D721Med (cell line): ENCODE measurements at regions not wholly inside any gene's neighbourhood (a gene's known extent, or its start where the extent isn't known, plus 50 kb on each side); places are given as distances from the start of the nearest gene placed in this dataset.

Experiments used
- DNase-seq: peaks from one replicate; pipeline ENCODE4 v3.0.0; 2011; ENCODE audit warnings: low spot score; ENCODE audit not compliant: insufficient read length
- FAIRE-seq: peaks from 2 replicates; lab custom pipeline; 2011; peaks lifted over from hg19 to GRCh38; lab: Jason Lieb, UNC
- TF ChIP-seq, protein P1 (sequence below): IDR thresholded peaks from 2 replicates; pipeline ENCODE4 v1.5.1; 2012; ENCODE audit warnings: mild to moderate bottlenecking, control low read depth; ENCODE audit not compliant: insufficient read depth; ENCODE audit errors: missing control alignments

DNA sequence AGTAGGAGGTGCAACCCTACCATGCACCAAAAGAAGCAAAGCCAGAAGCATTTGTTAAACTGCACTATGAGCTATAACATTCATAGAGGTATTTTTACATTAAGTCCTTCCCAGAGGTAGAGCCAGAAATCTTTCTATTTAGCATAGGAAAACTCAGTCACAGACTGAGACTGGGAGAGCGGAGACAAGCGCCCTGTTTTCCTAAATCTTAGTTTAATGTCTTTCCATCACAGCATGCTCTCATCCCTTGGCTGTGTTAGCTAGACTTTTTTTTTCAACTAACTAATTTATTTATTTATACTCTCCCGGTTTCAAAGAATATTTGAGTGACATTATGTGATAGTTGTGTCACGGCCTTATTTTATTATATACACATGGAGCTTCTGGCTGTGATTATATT lies 304.1 kb downstream of the LMX1A start:
- TF ChIP-seq, protein P1, sequence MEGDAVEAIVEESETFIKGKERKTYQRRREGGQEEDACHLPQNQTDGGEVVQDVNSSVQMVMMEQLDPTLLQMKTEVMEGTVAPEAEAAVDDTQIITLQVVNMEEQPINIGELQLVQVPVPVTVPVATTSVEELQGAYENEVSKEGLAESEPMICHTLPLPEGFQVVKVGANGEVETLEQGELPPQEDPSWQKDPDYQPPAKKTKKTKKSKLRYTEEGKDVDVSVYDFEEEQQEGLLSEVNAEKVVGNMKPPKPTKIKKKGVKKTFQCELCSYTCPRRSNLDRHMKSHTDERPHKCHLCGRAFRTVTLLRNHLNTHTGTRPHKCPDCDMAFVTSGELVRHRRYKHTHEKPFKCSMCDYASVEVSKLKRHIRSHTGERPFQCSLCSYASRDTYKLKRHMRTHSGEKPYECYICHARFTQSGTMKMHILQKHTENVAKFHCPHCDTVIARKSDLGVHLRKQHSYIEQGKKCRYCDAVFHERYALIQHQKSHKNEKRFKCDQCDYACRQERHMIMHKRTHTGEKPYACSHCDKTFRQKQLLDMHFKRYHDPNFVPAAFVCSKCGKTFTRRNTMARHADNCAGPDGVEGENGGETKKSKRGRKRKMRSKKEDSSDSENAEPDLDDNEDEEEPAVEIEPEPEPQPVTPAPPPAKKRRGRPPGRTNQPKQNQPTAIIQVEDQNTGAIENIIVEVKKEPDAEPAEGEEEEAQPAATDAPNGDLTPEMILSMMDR: no peak
- DNase-seq (no peak), FAIRE-seq (peak; percentile 41)

DNA sequence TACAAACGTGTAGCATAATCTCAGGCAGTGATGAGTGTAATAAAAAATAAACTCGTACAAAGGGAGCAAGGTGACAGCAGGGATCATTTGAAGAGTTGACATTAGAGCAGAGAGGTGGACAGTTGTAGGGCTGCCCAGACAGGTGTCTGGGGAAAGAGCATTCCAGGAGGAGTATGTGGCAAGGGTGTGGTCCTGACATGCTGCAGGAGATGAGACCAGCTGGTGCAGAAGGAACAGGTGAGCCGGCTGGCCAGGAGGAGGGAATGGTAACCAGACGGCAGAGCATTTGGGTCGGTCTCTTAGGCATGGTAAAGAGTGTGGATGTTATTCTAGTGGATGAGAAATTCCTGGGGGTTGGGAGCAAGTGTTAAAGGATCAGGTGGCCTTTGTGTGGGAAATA lies 306.3 kb downstream of the LMX1A start:
- DNase-seq (no peak), FAIRE-seq (no peak)
- TF ChIP-seq, protein P1: no peak

DNA sequence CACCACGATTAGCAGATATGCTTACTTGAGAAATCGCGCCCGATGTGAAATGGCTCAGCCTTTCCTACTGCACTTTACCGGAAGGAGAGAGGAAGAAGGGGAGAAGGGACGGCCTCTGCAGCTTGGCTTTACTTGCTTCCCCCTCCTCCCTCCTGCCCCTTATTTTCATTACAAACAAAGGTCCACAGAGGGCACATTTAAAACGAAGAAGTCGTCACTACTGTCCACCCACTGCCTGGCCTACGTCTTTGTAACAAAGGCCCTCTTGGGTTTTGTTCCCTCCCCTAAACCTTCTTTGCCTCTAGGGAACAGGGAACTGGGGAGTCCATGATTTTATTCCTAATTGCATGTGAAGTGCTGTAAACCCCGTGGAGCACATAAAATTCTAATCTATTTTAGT lies 308.5 kb downstream of the LMX1A start:
- TF ChIP-seq, protein P1: no peak
- FAIRE-seq (no peak), DNase-seq (no peak)

DNA sequence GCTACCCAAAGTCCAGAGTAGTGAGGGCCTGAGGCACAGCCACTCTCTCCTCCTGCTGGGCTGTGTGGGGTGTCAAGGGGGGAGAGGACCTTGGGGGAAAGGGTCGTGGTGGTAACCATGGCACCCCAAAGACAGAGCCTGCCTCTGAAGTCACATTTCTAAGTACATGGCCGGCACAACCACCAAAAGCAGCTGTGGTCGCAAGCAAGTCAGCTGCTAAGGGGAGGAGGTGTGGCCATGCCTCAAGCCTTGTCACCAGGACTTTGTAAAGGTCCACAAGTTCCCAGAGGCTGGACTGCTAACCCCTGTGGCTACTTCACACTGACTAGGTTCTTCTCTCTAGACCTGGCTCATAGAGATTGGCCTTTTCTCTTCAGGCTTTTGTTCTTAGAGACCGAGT lies 310.6 kb downstream of the LMX1A start:
- no peak for DNase-seq
- TF ChIP-seq, protein P1: no peak
- FAIRE-seq: no peak

DNA sequence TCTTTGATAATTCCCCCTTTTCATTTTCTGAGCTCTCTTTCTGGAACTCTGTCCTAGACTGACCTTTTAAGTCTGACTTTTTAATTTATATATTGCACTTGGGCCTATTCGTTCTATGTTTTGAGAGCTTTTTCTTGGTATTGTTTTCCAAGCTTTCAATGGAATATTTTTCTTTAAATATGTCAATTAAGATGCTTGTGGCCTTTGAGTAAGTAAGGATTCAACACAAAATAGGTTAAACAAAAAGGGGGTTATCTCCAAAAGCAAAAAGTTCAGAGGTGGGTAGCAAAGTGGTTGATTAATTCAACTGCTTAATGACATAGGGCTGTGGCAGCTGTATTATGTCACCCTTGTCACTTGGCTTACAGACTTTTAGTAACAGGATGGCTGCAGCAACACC lies 315.9 kb downstream of the LMX1A start:
- TF ChIP-seq, protein P1: no peak
- DNase-seq (no peak), FAIRE-seq (no peak)

DNA sequence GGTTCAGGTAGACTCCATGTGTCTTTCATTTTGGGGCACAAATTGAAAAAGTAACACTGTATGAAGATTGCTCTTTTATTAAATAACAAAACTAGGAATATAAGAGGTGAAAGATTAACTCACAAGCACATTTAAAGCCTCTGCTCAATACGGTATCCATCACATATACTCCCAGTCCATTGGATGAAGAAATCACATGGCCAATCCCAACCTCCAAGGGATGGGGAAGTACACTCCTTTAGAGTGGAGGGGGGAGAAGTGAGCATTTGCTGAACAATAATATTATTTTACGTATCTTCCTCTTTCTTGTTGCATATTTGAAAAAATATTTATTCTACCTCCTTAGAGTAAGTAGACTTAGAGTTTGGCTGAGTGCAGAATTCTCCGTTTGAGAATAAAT lies 316.5 kb downstream of the LMX1A start:
- DNase-seq (no peak), FAIRE-seq (no peak)
- TF ChIP-seq, protein P1: no peak

DNA sequence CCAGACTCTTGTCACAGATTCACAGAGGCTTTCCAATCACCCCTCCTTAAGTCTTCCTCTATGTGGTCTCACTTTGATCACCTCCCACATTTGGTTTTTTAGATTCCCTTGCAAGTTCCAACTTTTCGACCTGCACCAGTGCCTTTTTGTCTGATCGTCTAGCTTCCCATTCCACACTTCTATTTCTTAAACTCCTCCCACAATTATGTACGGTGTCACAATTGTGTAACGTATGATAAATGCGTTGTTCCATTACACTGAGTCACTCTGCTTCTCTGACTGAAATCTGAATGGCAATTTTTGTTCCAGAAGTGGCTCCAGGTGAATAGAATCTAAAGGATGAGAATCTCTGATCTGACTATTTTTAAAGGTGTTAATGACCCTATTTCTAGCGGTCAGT lies 320.1 kb downstream of the LMX1A start:
- TF ChIP-seq, protein P1: no peak
- DNase-seq (no peak), FAIRE-seq (no peak)
